Fibroblast of skin of left biceps (primary cell): ENCODE measurements at regions not wholly inside any gene's neighbourhood (a gene's known extent, or its start where the extent isn't known, plus 50 kb on each side); places are given as distances from the start of the nearest gene placed in this dataset.
"Not testable (repeated sequence)": the region's sequence is repeated elsewhere in the genome, so short reads cannot be mapped to it uniquely, and the experiment has no call there.

Source experiments
- DNase-seq, 2 experiments: peaks; one replicate each; pipeline ENCODE4 v3.0.0-alpha.2; 2013; ENCODE audit warnings: low read depth in 2 of 2

- DNase-seq, result no peak
These were observed 242.9 kb upstream of the C2CD4B start for GRCh38 chr15:62407962-62408361.

GRCh38 chr15:62409466-62409865, 244.4 kb upstream of the C2CD4B start:
- DNase-seq, result peak in 1 of 2 experiments; percentile 35

- no peak for DNase-seq
These were observed 247.6 kb upstream of the C2CD4B start for GRCh38 chr15:62412686-62413085.

DNA sequence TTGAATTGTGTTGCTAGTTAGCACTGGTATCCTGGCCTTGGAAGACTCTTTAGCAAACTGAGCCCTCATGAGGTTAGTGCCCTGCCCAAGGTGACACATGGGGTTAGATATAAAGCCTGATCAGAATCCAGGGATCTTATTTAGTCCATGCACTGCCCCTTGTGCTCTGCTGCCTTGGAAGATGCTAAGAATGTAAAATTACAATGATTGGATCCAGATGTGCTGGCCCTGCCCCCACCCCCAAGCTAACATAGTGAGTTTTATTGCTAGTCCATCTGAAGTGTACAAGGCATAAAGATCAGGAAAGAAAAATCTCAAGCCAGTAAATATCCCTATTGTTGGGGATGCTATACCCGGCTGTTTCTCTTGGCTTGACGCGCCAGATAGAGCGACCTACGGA, 248.1 kb upstream of the C2CD4B start:
- DNase-seq, result peak in 1 of 2 experiments; percentile 40

DNA sequence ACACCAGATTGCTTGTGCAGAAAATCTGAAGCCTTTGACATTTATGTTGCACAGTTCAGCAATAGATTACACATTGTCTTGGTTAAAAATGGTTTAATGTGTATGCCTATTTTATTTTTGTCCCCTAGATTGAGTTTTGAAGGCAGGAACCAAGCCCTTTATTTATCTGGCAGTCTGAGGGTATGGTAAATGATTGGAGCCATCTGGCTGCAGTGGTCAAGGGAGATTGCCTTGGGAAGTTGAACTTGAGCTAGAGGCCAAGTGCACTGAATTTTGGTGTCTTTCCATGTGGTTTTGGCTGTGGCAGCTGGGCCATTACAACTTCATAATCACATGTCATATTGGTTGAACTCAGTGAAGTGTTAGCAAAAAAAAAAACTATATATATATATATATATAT, 248.7 kb upstream of the C2CD4B start:
- DNase-seq, result no peak

DNA sequence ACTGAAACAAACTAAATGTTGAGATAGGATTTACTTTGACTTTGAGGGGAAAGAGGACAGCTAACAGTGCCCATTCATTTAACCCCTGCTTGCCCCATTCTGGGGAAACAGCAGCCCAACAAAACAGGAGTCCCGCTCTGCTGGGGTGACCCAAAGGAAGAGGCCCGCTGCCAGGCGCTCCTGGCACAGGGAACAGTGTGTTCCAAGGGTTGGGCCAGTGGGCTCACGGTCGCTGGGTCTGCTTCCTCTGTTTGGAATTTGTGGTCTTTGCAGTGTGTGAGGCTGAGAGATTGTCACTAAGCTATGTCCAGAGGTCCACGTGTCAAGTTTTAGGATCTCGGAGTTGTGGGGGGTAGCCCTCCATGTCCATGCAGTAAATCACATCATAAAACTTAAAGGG, 250.4 kb upstream of the C2CD4B start:
- DNase-seq, result no peak

DNA sequence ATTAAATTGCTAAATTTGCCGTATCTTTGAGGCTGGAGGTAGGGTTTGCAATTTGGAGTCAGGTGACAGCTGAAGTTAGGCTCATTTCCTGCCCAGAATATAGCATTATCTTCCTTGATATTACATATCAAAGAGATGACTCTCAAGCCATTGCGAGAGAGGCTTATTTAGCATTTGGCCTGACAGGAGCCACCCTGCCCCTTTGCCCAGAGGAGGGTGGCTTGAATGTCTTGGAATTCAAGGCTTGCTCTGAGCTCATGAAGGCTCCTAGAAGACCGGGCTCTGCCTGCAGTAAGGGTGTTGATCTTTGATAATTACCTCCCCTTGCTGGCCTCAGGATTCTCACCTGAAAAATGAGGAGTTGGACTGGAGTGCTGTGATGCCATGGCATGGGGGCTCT, 251.4 kb upstream of the C2CD4B start:
- no peak for DNase-seq

DNA sequence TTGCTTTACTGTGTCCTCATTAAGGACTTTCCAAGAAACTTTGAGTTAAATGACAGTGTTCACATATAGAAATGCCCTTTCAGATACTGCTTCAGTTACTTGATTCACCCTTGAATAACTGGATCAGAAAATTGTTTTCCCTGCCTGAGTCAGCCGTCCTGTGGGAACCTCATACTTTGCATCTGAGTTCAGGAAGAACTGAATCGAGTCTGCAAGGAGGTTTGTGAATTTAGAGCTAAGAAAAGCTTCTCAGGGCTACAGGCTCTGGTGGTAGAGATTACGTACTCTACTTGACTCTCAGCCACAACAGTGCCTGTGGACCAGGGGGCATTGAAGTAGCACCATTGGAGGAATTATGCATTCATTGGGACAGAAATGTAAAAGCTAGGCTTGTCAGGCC, 252.4 kb upstream of the C2CD4B start:
- DNase-seq, result no peak

DNA sequence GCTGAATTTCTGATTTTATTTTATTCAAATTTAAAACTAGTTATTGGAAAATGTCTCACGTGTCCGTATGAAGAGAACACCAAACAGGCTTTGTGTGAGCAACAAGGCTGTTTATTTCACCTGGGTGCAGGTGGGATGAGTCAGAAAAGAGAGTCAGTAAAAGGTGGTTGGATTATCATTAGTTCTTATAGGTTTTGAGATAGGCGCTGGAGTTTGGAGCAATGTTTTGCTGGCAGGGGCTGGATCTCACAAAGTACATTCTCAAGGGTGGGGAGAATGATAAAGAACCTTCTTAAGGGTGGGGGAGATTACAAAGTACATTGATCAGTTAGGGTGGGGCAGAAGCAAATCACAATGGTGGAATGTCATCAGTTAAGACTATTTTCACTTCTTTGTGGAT, 253.4 kb upstream of the C2CD4B start:
- not testable (repeated sequence) for DNase-seq

DNA sequence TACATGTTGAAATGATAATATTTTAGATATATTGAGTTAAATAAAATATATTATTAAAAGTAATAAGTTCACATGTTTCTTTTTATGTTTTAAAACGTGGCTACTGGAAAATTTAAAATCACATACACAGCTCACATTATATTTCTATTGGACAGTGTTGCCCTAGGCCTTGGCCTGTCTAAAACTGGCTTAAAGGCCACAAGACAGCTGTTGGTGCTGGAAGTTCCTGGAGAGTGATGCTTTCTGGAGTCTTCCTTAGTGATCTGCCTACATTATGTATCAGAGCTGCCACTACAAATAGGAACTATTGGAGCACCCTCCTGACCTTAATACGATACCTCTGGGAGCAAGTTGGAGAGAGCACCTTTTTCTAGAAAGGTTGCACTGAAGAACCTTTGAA, 254.1 kb upstream of the C2CD4B start:
- DNase-seq, result no peak

GRCh38 chr15:62420371-62420770, 255.3 kb upstream of the C2CD4B start:
- not testable (repeated sequence) for DNase-seq

- no peak for DNase-seq
These were observed 256.2 kb upstream of the C2CD4B start for GRCh38 chr15:62421289-62421688.

DNA sequence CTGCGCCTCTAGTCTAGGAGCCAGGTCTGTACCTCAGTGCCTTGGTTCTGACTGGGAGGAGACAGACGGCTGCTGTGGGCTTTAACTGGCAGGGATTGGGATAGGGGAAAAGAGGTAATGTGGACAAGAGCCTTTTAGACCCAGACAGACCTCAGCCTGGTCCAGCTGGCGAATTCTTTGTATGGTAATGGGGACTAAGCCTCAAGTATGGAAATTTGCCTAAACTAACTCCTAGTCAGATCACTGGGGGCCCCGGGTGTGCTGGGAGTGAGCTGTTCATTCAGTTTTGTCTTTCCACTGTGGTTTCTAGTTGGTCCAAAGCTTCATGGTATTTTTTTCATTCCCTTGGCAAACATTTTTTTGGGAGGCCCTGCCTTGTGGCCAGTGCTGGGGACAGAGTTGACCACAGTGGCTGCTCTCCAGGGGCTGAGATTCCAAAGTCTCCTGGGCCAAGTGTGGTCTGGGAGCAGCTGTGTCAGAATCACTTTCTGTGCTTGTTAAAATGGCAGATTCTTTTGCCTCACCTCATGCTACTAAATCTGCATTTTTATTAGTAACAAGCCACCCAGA, 261.4 kb upstream of the C2CD4B start:
- DNase-seq, result no peak

- no peak for DNase-seq
These were observed 263.2 kb upstream of the C2CD4B start for GRCh38 chr15:62428259-62428658.

GRCh38 chr15:62428851-62429598, 263.9 kb upstream of the C2CD4B start:
- DNase-seq, result no peak

- DNase-seq, result no peak
These were observed 265.0 kb upstream of the C2CD4B start for GRCh38 chr15:62430056-62430455.

- no peak for DNase-seq
These were observed 265.5 kb upstream of the C2CD4B start for GRCh38 chr15:62430552-62430951.

DNA sequence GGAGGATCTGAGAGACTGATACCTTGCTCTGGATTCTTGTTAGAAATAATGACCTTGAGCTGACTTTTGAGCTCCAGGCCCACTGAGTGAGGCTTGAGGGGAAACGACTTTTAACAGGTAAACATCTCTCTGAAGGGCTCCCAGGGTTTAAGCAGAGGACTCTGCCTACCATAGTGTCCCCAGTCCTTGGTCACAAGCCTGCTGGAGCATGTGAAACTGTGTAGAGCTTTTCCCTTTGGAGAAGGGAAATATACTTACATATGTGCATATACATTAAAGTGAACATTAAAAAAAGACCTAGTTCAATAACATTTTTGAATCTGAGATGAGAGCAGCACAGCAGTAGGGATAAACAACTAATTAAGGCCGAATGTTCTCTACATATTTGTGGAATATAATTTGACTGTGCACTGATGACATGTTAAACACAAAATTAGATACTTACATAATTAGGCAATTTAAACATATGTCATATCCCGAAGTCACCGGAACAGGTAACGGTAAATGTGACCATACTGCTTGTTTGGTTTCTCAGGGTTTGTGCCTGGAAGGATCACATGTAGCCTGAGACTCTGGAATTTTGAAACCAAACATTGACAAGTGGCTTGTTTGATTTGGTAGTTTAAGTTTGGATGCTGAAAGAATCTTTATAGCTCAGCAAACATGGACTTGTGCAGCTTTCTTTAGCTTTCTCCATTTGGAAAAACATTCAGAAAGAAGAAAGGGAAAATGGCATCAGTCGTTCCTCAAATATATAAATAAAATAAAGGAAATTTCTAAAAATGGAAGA, 266.1 kb upstream of the C2CD4B start:
- no peak for DNase-seq

- DNase-seq, result no peak
These were observed 266.7 kb upstream of the C2CD4B start for GRCh38 chr15:62431817-62432216.

DNA sequence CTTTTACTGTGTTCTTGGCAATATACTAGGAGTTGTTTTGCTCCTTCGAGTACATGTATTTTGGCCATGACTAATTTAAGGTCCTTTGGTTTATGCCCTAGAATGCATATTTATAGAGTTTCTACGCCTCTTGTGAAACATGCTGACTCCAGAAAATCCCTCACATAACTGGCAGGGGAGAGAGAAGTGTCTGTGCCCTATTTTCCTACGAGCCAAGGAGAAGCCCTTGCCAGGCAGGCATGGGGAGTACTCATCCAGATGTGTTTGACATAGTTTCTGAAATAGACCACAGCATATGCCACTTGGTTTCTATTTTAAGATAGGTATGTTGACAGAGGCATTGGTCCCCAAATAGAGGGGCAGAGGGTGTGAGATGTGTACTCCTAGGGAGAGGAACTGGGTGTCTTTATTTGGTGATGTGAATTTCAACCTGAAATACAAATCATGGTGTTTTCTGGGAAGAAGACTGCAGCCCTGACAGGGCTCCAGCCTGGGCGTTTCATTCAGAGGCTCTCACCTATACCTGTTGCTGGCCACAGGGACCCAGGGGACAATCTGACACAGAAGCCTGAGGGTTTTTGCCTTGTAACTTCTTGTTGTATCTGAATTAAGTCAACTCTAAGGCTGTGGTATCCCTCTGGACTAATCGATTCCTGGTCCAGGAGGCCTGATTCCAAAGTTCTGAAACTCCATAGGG, 267.8 kb upstream of the C2CD4B start:
- no peak for DNase-seq

DNA sequence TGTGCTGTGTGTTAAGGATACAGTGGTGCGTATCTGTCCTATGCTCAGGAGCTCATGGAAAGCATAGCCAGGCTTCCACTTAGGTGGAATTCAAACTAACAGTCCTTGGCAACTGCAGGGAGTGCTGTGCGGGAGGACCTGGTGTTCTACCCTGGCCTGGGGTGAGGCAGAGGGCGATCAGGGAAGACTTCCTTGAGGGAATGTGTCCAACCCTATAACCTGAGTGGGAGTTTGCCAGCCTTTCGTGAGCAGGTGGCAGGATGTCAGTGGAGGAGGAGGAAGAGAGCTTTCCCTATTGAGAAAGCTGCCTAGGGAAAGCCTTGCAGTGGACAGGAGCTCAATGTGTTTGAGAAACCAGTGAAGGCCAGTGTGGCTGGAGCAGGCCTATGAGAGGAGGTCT, 271.1 kb upstream of the C2CD4B start:
- no peak for DNase-seq

DNA sequence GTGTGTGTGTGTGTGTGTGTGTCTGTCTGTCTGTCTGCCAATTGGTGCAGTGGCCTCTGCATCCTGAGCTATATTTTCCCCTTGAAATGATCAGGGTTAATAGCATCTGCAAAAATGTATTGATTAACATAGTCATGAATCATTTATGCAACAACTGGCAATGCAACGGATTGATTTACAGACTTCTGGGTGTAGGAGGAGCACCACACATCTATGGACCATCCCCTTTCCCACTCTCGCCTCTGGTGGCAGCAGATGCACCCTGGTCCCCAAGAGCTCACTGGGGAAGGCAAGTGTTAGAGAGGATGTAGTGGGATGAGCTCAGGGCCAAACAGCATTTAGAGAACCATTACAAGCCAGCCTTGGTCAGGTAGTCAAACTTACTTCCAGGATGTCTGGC, 272.7 kb upstream of the C2CD4B start:
- DNase-seq, result no peak
